ENCODE measurements at regions not wholly inside any gene's neighbourhood (a gene's known extent, or its start where the extent isn't known, plus 50 kb on each side); places are given as distances from the start of the nearest gene placed in this dataset.

DNA sequence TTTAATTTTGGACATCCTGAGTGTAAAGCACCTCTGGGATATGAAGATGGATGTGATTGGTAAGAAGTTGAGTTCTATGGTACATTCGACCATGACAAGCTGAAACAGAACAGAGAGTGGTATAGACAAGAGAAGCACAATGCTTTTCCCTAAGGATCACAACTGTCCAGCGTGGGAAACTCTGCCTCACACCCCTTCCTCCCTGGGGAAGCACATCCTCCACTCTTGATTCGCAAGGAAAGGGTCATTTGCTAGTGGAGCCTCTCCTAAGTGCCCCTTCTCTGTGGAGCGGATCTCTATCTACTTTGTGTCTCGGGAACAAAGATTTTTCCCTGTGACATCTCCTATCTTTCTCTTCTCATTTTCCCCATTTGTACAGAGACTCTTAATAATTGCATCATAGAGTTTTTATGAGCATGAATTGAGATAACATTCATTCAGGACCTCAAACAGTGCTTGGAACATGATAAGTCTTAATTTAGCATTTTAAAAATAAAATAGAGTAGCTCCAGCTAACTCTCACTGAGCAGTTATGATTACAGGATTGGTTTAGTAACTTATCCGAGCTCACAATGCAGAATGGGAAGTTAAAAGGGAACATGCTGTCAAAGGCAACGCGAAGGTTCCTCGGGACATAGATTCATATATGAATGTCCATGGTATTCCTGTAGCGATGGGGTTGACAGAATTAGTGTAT, 775.2 kb downstream of the C6orf118 start:
- DNase-seq, result no peak

DNA sequence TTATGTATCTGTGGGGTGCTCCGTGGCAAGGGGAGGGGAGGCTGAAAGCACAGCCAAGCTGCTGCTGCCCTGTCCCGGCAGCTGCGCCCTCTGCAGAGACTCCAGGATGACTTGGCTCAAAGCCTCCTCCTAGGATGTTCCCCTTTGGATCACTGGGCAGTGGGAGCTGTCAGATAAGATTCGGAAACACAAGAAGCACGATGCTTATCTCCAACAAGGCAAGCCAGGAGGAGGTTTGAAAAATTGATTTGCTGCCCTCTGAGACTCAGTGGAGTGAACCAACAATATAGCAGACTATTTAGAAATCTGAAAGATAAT, 776.4 kb downstream of the C6orf118 start:
- no peak for DNase-seq

- DNase-seq, result no peak
Measured at GRCh38 chr6:164532198-164533044, 777.0 kb downstream of the C6orf118 start.

DNA sequence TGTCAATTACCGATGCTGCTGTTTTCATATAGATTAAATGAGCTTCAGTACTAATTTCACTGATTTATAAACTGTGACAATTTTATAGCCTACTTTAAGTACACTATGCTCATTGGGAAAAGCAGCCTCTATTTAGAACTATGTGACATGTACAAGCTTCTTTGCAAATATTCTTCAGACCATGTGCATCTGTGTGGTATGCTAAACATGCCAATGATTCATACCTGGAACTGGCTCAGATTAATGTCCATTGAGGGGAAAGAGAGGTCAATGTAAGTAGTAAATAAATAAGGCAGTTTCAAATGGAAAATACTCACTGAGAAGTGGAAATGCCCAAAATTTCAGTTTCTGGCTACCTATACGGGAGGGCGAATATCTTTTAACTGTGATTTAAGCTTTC, 777.7 kb downstream of the C6orf118 start:
- DNase-seq, result no peak

GRCh38 chr6:164528539-164528938, 780.9 kb downstream of the C6orf118 start:
- DNase-seq, result no peak

- no peak for DNase-seq
Measured at GRCh38 chr6:164523087-164523654, 786.2 kb downstream of the C6orf118 start.

DNA sequence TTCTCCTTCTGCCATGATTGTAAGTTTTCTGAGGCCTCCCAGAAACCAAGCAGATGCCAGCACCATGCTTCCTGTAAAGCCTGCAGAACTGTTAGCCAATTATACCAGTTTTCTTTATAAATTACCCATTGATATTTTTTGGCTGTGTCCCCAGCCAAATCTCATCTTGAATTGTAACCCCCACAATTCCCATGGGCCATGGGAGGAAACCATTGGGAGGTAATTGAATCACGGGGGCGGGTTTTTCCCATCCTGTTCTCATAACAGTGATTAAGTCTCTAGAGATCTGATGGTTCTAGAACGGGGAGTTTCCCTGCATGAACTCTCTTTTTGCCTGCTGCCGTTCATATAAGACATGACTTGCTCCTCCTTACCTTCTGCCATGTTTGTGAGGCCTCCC, 788.5 kb downstream of the C6orf118 start:
- DNase-seq, result no peak

DNA sequence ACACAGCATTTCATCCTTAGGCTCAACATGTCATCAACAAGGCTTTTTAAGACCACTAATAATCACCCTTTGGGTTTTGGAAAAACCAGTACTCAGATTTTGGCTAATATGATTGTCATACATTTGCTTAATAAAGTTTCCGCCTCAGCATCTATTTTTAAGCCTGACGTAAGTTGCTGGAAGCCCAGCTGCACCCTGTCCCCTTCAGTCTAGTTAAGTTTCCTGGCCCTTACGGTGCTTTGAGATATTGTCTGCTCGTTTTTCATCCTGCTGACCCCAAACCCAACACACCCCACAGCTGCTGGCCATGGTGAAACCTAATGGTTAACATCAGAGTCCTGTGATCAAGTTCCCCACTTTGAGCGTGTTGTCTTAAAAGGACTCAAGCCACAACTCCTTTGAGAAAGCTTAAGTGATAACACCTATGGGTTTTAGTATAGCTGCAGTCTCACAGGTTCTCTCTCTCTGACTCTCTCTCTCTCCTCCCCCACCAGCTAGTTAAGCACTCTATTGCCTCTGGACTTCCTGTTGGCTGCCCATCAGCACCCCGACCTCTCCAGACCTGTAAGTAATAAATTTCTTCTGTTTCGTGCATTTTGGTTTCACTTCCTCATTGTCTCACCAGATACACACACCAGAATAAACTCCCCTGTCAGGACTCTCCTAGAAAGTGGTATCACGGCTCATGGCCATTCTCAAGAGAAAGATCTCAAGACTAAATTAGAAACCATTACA, 802.0 kb downstream of the C6orf118 start:
- DNase-seq, result no peak

- DNase-seq, result no peak
Measured at GRCh38 chr6:164505425-164505824, 804.0 kb downstream of the C6orf118 start.

GRCh38 chr6:164502833-164503232, 806.6 kb downstream of the C6orf118 start:
- peak; percentile 54 for DNase-seq

DNA sequence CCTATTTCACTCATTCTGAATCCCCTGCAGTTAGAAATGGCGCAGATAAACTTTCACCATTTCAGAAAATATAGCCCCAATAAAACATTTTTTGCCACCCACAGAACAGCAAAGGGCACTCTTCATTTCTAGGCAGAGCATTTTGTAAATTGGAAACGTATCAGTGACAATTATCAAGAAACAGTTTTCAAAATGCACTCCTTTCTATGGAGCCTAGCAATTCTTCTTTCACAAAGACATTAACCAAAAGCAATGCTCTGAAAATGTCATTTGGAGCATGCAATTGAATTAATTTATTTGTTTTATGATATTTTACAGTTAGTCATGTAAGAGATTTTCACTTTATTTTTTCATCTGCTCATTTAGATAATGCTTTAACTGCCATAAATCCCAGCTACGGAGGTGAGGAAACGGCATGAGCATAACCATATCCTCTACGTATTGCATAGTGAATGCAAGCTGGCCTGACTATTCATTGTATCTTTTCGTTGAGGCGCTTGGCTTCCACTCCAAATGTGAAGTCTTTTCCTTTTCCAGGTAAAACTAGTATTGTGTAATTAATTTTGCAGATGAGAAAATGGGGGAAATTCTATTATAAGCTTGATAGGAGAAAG, 813.4 kb downstream of the C6orf118 start:
- DNase-seq, result no peak

DNA sequence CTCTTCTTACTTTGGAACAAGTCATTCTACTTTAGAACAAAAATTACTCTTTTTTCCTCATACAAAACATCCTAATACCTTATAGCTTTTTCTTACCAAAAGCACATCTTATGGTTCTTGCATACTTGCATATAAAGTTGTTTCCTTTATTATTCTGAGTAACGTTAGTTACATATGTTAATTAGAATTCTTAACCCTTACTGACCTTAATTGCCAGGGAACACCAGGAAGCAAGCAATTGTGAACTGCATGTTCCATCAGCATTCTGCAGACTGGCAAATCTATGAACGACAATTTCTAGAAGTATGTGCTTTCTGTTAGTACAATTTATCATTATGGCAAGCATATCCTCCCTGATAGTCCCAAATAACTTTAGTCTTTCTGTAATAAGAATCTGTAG, 831.0 kb downstream of the C6orf118 start:
- no peak for DNase-seq

DNA sequence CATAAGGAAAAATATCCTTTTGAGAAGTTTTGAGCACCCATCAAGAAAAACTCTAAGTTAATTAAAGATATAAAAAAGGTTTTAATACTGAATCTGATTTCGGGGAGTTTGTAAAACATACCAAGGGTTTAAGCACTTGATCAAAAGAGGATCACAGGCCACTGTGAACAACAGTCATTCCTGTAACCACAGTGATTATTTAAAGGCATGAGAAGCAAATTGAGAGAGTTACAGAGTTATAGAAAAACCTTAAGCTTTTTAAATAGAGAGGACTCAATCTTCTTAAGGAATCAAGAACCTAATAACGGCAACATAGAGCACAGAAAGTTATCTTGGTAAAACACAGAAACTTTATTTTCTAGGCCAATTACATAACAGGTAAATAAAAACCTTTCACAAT, 831.6 kb downstream of the C6orf118 start:
- DNase-seq, result no peak

DNA sequence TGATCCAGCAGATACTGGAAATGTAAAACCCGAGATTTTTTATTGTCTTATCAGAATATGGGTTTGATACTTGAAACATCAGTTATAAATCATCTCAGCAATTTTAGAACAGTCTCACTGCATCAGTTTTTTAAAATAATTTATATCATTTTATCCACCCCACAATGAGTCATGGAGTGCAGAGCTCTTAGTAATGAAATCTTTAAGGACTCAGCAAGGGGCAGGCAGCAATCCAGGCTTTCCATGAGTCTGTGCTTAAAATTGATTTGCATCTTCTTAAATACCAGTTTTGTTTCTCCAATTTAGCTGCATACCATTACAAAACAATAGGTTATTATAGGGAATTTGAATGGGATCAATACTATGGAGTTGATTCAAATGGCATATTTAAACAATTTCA, 832.3 kb downstream of the C6orf118 start:
- DNase-seq, result no peak

DNA sequence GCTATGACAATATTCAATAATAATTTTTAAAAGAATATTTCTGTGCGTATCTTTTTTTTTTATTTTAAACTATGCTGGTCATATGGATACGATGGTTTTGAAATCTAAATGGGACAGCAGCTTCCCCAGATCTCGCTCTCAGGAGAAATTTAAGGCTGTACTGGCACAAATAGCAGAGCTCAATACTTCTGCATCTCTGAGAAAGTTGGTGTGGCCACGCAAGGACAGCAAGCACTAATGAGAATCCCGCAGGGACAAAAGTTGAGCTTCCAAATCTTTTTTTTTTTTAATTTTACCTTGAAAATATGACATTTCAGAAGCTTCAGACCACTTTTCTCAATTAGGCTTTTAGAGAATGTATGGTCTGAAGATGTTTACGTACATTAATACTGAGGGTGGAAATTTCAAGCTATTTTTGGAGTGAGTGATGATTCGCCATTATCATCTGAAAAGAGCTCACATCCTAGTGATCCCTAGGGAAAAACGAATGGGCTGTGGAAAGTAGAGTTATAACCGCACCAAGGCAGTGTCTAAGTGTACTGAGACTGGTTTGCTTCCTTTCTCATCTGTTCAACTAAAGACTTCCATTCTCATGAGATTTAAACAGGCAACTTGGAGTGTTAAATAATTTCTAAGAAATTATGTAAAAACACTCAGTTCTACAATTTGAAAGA, 840.0 kb downstream of the C6orf118 start:
- DNase-seq, result no peak

DNA sequence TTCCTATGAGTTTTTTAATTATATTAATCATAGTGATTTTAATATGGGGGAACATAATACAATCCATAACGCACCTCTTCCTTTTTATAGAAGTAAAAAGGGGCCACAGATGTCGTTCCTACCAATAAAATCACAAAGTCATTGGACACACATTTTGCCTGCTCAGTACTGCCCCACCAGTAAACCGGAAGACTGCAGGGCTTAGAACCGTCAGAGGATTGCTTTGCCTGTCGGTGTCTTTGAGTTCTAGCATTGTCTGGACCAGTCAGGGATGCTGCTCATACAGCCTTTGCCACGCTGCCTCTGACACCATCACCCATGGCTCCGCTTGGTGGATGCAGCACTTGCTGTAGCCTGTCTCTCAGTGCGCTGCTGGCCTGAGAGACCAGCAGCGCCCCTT, 853.6 kb downstream of the C6orf118 start:
- DNase-seq, result no peak

DNA sequence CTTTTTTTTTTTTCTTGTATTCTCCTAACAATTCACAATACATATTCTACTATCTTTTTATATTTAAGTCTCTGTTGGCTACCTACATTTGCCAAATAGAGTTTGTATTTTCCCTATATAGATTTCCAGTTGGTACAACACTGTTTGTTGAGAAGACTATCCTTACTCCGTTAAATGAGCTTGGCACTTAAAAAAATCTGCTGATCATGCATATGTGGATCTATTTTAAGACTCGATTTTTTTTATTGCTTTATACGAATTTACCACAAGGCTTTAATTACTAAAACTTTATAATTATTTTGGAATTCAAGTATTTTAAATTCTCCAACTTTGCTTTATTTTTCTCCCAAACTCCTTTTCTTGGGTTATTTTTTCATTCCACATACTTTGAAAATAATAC, 855.6 kb downstream of the C6orf118 start:
- no peak for DNase-seq

- no peak for DNase-seq
Measured at GRCh38 chr6:164442572-164442971, 866.8 kb downstream of the C6orf118 start.

DNA sequence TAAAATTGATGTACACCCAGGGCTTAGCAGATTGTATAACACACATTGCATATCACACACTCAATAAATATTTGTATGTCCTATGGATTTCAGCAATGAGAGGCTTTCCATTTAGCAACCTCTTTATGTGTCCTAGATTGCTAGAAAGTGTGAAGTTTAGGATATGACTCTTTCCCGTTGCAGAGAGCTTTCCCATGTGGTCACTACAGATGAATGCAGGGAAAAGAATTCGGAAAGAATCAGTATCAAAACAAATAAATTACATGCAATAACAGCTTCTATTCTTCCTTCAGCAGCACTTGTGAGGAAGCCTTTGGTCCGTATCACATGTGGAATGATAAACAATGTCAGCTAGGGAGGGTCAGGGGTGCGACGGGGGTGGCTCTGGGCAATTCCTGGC, 870.1 kb downstream of the C6orf118 start:
- no peak for DNase-seq

DNA sequence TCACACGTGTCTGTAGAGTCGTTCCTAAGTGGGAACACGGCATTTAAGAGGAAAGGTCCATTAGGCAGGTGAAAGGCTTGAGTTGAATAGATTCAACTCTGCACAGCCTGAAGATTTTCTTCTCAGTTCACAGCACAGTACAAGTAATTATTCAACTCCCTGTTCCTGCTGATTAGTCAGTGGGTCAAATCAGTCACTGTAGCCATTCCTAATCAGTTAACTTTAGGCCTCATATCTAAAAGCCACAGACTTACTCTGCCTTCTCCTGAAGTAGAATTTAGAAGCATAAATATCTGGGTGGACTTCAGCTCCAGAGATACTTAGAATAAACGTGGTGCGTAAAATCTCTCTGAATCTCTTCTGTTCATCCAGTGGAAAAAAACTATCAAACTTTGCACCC, 872.4 kb downstream of the C6orf118 start:
- no peak for DNase-seq

DNA sequence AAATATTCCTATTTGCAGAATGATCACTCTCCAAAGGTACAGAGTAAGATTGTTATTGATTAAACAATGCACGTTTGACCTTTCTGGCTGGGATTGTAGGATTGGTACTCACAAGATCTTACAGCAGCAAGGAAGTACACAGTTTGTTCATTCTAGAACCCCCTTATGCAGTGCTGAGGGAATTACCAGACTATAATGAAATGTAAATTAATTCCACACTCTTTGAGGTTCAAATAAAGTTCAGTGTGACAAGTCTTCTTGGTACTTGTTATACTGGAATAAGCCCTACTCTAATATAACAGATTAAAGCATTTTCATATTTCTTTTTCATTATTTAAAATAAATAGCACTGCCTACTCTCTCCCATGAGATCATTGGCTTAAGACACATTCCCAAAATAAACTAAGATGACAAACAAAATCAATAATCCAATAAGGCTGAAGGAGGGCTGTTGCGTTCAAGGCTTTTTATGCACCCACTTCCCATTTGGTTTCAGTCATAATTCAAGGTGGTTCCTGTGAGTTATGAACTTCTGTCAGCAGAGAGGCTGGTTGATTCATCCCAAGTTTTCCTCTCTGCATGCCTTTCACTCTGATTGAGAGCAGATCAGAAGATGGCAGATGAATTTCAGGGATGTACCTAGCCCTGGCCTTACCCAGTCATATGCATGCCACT, 881.5 kb downstream of the C6orf118 start:
- no peak for DNase-seq

GRCh38 chr6:164424489-164424888, 884.9 kb downstream of the C6orf118 start:
- DNase-seq, result no peak
